A673 (cell line): ENCODE measurements at regions not wholly inside any gene's neighbourhood (a gene's known extent, or its start where the extent isn't known, plus 50 kb on each side); places are given as distances from the start of the nearest gene placed in this dataset.

Experiments
- CTCF ChIP-seq: fragments of 300-800, 200-600 bp; sonication (generic); conservative IDR thresholded peaks from 2 replicates; pipeline ENCODE4 v1.5.1; 2017; ENCODE audit warnings: low read depth, mild to moderate bottlenecking, antibody characterized with exemption, low read length, moderate library complexity, mixed read lengths
- EZH2 ChIP-seq: fragments of 200-600 bp; sonication (generic); IDR thresholded peaks from 2 replicates; pipeline ENCODE4 v1.6.1; 2017; ENCODE audit warnings: borderline replicate concordance, low read depth, mild to moderate bottlenecking, mixed read lengths, antibody characterized with exemption, low read length; ENCODE audit not compliant: poor library complexity, severe bottlenecking

- TF ChIP-seq CTCF (no peak), EZH2 (no peak)
These were observed 102.5 kb upstream of the ITPRID2 start for GRCh38 chr2:181788897-181789555.
